HG03469 (cell line): ENCODE measurements at regions not wholly inside any gene's neighbourhood (a gene's known extent, or its start where the extent isn't known, plus 50 kb on each side); places are given as distances from the start of the nearest gene placed in this dataset.
"Not testable (repeated sequence)": the region's sequence is repeated elsewhere in the genome, so short reads cannot be mapped to it uniquely, and the experiment has no call there.

Experiments used
- ATAC-seq: cut with Tn5 transposase; IDR thresholded peaks from one replicate; pipeline ENCODE4 v1.9.1; 2021; ENCODE audit warnings: mild to moderate bottlenecking, moderate library complexity, moderate number of reproducible peaks; ENCODE audit not compliant: unreplicated experiment

GRCh38 chr15:95162967-95163531 lies 931.7 kb downstream of the MCTP2 start:
- no peak for ATAC-seq

- ATAC-seq = no peak
Measured at GRCh38 chr15:95168152-95168551, 936.8 kb downstream of the MCTP2 start.

- no peak for ATAC-seq
Measured at GRCh38 chr15:95168951-95169431, 937.6 kb downstream of the MCTP2 start.

- ATAC-seq = no peak
Measured at GRCh38 chr15:95169541-95170459, 938.4 kb downstream of the MCTP2 start.

GRCh38 chr15:95170561-95171380 lies 939.4 kb downstream of the MCTP2 start:
- ATAC-seq = no peak

GRCh38 chr15:95171564-95171963 lies 940.2 kb downstream of the MCTP2 start:
- ATAC-seq = no peak

- no peak for ATAC-seq
Measured at GRCh38 chr15:95174301-95175259, 943.2 kb downstream of the MCTP2 start.

GRCh38 chr15:95175914-95176658 lies 944.7 kb downstream of the MCTP2 start:
- no peak for ATAC-seq

- ATAC-seq = no peak
Measured at GRCh38 chr15:95176794-95177577, 945.6 kb downstream of the MCTP2 start.

- no peak for ATAC-seq
Measured at GRCh38 chr15:95180530-95180929, 949.2 kb downstream of the MCTP2 start.

- ATAC-seq = no peak
Measured at GRCh38 chr15:95182091-95182490, 950.7 kb downstream of the MCTP2 start.

- no peak for ATAC-seq
Measured at GRCh38 chr15:95192923-95193322, 961.6 kb downstream of the MCTP2 start.

- ATAC-seq = no peak
Measured at GRCh38 chr15:95194746-95195145, 963.4 kb downstream of the MCTP2 start.

GRCh38 chr15:95196176-95196915 lies 965.0 kb downstream of the MCTP2 start:
- ATAC-seq = no peak

GRCh38 chr15:95202569-95203349 lies 971.4 kb downstream of the MCTP2 start:
- no peak for ATAC-seq

GRCh38 chr15:95205077-95205476 lies 973.7 kb downstream of the MCTP2 start:
- ATAC-seq = no peak

- not testable (repeated sequence) for ATAC-seq
Measured at GRCh38 chr15:95205830-95206229, 974.5 kb downstream of the MCTP2 start.
